ENCODE measurements at regions not wholly inside any gene's neighbourhood (a gene's known extent, or its start where the extent isn't known, plus 50 kb on each side); places are given as distances from the start of the nearest gene placed in this dataset.

DNA sequence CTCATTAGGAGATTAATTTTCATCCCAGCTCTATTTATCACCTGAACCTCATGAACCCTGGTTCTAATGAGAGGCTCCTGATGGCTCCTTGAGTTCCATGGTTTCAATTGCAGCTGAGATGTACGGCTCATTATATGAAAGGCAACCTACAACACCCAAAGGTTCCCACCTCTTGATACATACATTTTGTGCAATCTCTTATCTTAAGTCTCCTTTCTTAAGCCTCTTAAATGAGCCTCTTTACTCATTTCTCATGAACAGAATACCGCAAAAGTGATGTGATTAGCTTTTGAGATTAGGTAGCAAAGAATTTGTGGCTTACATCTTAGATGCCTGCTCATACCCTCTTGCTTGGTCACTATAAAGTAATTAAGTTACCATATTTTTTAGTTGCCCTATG is 1964.0 kb upstream of the CDH6 start:
- no peak for TF ChIP-seq GATA2 (IDR thresholded peaks at IDR 0.05; ENCODE audit: low read depth, low read length)
- TF ChIP-seq GATA3 (IDR thresholded peaks at IDR 0.05; ENCODE audit: low read depth, low read length) = no peak

DNA sequence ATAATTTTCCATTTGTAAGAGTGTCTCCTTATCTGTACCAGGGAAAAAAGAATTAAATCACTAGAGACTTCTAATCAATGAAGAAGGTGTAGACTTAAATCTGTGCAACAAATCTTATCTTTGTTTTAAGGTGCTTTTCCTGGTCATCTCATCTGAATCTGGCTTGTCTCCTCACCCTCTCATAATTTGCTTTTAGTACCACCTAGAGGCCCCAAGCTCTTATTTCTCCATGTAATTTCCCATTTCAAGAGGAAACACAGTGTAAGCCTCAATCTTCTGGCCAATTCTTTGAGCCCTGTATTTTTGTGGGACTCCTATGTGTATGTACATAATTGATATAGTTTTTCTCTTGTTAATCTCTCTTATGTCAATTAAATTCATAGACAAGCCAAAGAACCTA is 1975.3 kb upstream of the CDH6 start:
- no peak for TF ChIP-seq GATA3 (IDR thresholded peaks at IDR 0.05; ENCODE audit: low read depth, low read length)
- no peak for TF ChIP-seq GATA2 (IDR thresholded peaks at IDR 0.05; ENCODE audit: low read depth, low read length)

DNA sequence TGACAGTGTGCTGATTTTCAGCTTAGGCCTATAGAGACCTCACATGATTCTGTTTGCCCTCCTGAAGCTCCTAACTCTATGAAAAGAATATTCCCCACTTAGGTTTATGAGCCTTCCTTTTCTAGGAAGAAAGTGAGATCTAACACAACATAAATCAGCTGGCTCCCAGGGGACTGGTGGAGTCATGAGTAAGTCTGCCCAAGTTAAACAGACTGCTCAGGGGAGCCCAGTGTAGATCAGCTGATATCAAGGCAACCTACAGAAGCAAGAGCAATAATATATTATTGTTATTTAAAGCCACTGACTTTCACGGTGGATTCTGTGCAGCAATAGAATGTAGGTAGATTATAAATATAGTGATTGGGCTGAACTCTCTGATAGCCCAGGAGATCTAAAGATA is 1978.6 kb upstream of the CDH6 start:
- TF ChIP-seq GATA2 (IDR thresholded peaks at IDR 0.05; ENCODE audit: low read depth, low read length) = no peak
- TF ChIP-seq GATA3 (IDR thresholded peaks at IDR 0.05; ENCODE audit: low read depth, low read length) = no peak

DNA sequence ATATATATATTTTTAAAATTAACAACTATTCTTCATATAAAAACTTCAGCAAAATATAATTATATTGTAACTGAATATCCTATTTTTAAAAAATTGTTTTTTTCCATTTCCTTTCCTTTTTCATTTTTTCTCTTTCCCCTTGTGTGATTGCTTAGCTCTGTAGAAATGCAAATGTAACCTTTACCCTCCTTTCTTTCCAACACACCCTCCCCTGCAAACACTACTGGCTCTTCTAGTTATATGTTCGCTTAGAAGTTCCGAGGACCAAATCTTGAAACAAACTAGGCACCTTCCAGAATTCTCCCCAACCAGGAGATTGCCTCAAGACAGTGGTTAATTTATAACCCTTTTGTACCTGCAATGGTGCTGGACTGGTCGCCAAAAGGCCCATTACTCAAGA is 1980.0 kb upstream of the CDH6 start:
- TF ChIP-seq GATA2 (IDR thresholded peaks at IDR 0.05; ENCODE audit: low read depth, low read length) = no peak
- no peak for TF ChIP-seq GATA3 (IDR thresholded peaks at IDR 0.05; ENCODE audit: low read depth, low read length)

DNA sequence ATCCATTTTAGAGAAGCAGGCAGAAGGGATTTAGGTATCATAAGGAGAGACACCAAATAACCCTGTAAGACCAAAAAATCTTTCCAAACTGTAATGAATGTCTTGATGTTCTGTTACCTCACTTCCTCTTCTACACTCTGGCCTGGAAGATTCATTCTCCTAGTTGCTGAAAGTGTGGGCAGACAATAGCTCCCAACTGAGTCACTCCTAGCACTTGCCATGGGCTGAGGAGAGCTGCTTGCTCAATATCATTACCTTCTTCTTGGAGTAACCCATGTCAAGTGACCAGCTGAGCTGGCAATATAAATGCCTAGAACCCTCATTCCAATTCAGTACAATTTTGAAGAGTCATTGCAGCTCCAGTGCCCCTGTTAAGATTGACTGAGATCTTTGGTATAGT is 1985.5 kb upstream of the CDH6 start:
- TF ChIP-seq GATA3 (IDR thresholded peaks at IDR 0.05; ENCODE audit: low read depth, low read length) (no peak), GATA2 (IDR thresholded peaks at IDR 0.05; ENCODE audit: low read depth, low read length) (no peak)

DNA sequence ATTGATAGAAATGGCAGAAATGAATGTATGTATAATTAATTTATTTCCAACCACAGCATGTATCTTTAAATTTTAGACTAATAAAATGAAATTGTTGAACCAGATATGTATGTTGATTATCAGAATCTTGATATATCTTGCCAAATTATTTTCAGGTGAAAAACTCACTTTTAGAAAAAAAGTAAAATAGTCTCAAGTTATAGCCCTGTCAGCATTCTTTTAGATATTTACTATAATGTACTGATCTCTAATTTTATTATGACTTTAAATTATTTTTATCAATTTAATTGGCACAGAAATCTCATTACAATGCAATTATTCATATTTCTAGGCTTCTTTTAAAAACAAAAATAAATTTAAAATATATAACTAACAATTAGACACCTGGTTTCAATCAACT is 1990.4 kb upstream of the CDH6 start:
- TF ChIP-seq GATA3 (IDR thresholded peaks at IDR 0.05; ENCODE audit: low read depth, low read length) (no peak), GATA2 (IDR thresholded peaks at IDR 0.05; ENCODE audit: low read depth, low read length) (no peak)

DNA sequence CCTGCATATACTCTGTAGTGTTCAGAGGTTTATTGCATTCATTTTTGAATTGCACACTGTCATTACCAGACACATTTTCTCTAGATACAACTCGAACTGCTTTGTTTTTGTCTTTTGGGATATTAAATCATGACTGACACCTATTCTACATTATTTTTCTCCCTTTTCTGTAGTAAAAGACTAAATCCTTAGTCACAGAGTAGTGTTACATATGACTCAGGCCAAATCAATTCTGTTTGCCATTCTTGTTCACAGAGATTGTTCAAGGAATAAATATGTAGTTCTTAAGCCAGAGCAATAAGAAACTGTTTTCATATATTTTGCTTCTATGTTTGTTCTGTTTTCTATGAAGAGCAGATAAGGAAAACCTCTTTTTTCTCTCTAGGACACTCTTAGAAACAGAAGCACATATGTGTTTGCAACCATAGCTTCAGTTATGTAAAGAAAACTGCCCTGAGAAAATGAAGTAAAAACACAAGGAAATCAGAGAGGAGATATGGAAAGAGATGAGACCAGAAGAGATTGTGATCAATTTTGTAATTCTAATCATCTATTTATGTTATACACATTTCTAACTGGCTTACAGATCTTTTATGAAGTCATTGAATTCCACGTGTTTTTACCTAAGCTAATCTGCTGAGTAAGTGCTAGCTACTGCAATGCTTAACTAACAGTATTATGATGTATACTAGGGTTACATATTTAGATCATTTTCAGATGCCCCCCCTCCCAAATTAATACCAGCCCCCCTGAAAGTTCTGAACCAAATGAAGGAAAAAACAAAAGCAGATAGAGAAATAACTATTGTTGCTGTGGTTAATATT is 1995.6 kb upstream of the CDH6 start:
- TF ChIP-seq GATA3 (IDR thresholded peaks at IDR 0.05; ENCODE audit: low read depth, low read length) (no peak), GATA2 (IDR thresholded peaks at IDR 0.05; ENCODE audit: low read depth, low read length) (no peak)

DNA sequence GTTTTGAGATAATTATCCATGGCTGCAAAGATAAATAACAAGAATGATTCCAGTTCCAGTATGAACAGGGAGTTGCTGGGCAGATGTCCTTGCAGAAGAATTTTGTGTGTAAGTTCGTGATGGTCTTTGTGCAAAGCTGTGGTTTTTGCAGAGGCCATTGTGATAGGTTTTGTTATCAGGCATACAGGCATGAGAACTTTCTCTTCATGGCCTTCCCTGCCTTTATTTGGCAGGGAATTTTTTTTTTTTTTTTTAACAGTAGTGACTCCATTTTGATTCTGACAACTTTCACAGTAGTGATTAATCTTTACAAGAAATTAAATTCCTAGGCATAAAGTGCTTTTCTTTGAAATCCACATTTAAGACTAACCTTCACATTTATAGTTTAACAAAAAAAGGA is 1999.5 kb upstream of the CDH6 start:
- TF ChIP-seq GATA3 (IDR thresholded peaks at IDR 0.05; ENCODE audit: low read depth, low read length) = no peak
- TF ChIP-seq GATA2 (IDR thresholded peaks at IDR 0.05; ENCODE audit: low read depth, low read length) = no peak

DNA sequence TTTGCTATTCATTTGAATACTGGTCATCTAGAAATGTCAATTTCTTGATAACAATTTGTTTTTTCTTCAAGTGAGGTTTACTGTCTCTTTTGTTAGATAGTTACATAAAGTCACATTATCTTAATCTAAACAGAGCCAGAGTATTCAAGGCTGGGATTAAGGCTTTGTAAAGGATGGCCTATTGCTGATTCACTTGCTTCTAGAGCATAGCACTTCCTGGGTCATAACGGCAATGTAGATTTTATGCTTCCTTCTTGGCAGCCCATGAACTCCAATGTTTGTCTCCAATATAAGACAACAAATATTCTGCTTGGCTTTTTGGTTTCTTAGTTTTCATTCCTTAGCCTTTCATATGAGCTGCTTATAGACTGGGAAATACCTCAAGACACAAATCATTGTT is 2007.9 kb upstream of the CDH6 start:
- TF ChIP-seq GATA2 (IDR thresholded peaks at IDR 0.05; ENCODE audit: low read depth, low read length) = no peak

DNA sequence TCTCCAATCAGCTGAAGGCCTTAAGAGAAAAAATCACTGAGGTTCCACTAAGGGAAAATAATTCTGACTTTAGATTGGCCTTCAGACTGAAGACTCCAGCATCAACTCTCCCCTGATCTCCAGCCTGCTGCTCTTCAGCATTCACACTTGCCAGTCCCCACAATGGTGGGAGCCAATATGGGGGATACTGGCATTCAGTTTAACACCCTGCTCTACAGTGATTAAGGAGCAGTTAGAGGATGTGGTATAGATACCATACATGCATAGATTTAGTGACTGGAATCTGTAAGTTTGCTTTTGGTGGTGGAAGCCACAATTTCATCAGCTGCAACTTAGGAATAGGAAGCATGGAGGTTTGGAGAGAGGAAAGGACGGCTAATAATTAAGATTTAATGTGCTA is 2017.7 kb upstream of the CDH6 start:
- TF ChIP-seq GATA3 (IDR thresholded peaks at IDR 0.05; ENCODE audit: low read depth, low read length) = no peak
- no peak for TF ChIP-seq GATA2 (IDR thresholded peaks at IDR 0.05; ENCODE audit: low read depth, low read length)

DNA sequence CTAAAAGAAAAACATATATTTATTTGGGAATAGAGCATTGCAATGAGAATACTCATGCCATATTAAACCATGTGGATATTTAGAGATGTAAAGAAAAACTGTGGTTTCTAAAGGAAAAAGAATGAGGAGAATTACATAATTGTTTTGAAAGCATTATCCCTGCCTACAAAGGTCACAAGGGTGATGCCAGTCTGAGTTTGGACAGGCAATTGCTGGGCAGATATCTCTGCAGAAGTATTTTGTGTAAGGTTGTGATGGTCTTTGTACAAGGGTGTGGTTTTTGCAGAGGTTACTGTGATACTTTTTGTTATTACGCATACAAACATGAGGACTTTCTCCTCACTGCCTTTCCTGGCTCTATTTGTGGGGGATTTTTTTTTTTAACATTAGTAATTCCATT is 2022.9 kb upstream of the CDH6 start:
- TF ChIP-seq GATA3 (IDR thresholded peaks at IDR 0.05; ENCODE audit: low read depth, low read length) (no peak), GATA2 (IDR thresholded peaks at IDR 0.05; ENCODE audit: low read depth, low read length) (no peak)

DNA sequence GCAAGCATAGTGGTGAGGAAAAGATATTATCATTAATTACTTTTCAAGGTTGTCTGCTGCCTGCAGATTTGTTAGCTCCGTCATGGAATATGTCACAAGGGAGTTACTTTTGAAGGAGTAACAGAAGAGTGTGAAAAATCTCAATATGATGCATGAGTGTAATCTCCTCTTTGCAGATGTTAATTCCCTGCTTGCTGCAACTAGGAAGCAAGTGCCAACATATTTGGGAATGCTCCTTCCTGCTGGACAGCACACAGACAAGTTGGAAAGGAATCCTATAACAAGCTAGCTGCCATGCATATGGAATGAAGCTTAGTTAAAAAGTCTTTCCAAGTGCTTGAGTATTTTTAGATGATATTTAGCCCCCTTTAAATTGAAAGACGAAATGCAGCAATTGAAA is 2023.6 kb upstream of the CDH6 start:
- TF ChIP-seq GATA3 (IDR thresholded peaks at IDR 0.05; ENCODE audit: low read depth, low read length) (no peak), GATA2 (IDR thresholded peaks at IDR 0.05; ENCODE audit: low read depth, low read length) (no peak)

DNA sequence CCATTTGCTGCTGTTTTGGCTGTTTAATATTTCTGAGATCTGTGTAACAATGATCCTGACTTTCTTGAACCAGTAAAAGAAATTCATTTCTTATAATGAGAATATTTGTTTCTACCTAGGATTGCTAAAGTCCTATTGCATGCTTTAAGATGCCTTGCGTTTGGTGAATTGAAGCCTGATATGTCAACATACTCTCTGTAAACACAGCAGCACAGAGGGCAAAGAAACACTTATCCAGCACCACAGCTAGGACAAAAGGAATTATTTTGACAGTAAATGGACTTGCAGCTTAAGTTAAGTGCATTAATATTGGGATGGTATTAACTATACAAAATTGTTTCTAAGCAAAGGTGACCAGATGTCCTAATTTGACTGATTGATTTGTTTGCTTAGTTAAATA is 2031.2 kb upstream of the CDH6 start:
- TF ChIP-seq GATA3 (IDR thresholded peaks at IDR 0.05; ENCODE audit: low read depth, low read length) (no peak), GATA2 (IDR thresholded peaks at IDR 0.05; ENCODE audit: low read depth, low read length) (no peak)

DNA sequence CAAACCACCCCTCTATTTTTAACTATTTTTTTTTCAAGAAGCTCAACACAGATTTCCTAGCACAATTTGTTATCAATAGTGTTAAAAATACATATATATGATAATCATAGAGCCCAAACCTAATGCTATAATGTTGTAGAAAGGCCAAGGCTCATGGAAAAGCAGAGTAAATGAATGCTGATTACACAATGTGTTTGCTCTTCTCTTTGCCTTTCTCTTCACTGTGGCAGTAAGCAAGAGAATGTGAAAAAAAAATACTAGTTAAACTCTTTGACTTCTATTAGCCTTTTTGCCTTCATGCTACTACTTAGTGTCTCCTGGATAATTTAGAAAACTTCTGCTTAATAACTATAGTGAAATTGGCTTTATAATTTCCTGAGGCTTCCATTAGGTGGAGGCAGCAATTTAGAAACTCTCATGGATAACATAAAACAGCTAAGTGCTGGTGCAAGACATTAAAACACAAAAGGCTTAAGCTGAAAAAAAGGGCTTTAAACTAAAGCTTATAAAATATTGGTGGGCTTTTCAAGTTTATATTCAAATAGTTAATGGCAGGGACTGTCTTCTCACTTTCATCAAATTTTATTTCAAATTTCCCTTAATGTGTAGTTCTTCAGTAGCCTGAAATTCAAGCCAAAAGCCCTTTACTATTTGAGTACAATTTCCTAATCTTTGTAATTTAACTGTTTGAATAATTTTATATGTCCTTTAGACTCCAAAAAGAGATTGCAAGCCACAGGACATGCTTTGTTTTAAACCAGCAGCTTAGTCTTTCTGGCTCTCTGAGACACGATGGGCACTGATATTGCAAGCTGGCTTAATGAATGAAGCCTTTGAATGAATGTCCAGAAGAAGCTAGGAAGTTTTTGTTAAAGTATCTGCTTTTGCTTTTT is 2031.8 kb upstream of the CDH6 start:
- no peak for TF ChIP-seq GATA2 (IDR thresholded peaks at IDR 0.05; ENCODE audit: low read depth, low read length)
- TF ChIP-seq GATA3 (IDR thresholded peaks at IDR 0.05; ENCODE audit: low read depth, low read length) = no peak

DNA sequence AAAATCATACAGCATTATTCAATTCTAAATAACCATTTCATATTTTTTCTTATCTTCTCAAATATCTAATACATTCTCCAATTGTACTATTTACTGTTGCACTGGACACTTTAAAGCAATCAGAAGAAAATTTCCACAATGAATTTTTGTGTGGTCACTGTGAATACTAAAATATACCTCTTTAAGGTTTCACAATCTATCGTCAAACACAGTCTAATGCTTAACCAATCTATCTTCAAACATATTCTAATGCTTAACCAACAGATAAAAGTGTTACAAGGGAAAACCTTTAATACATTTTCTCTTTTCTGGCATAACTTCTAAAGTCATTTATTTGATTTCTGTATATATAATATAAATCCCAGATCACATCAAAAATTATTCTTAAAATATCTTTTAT is 2035.5 kb upstream of the CDH6 start:
- TF ChIP-seq GATA3 (IDR thresholded peaks at IDR 0.05; ENCODE audit: low read depth, low read length) (no peak), GATA2 (IDR thresholded peaks at IDR 0.05; ENCODE audit: low read depth, low read length) (no peak)
